ENCODE measurements at regions not wholly inside any gene's neighbourhood (a gene's known extent, or its start where the extent isn't known, plus 50 kb on each side); places are given as distances from the start of the nearest gene placed in this dataset.

DNA sequence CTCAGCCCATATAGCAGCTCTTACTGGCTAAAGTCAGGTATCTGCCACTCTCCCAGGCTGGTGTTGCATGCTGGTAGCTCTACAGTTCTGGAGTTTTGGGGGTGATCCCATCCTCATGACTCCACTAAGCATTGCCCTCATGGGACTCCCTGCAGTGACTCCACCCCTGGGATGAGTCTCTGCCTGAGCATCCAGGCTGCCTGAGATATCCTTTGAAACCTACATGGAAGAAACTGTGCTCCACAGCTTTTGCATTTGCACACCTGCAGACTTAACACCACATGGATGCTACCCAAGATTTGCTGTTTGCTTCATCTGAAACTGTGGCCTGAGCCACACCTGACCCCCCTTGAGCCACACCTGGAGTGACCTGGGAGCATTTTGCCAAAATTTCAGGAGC, 226.4 kb downstream of the C1orf94 start:
- TF ChIP-seq POLR2A (IDR thresholded peaks at IDR 0.05) = no peak
- TF ChIP-seq, protein P1, sequence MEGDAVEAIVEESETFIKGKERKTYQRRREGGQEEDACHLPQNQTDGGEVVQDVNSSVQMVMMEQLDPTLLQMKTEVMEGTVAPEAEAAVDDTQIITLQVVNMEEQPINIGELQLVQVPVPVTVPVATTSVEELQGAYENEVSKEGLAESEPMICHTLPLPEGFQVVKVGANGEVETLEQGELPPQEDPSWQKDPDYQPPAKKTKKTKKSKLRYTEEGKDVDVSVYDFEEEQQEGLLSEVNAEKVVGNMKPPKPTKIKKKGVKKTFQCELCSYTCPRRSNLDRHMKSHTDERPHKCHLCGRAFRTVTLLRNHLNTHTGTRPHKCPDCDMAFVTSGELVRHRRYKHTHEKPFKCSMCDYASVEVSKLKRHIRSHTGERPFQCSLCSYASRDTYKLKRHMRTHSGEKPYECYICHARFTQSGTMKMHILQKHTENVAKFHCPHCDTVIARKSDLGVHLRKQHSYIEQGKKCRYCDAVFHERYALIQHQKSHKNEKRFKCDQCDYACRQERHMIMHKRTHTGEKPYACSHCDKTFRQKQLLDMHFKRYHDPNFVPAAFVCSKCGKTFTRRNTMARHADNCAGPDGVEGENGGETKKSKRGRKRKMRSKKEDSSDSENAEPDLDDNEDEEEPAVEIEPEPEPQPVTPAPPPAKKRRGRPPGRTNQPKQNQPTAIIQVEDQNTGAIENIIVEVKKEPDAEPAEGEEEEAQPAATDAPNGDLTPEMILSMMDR (IDR thresholded peaks at IDR 0.05) = no peak
- TF ChIP-seq POLR2AphosphoS5 (IDR thresholded peaks at IDR 0.05) = no peak
- no peak for TF ChIP-seq EP300 (IDR thresholded peaks at IDR 0.05)

Measured in sigmoid colon (tissue), 4 donors.